Prostate gland (tissue), 2 donors: ENCODE measurements at regions not wholly inside any gene's neighbourhood (a gene's known extent, or its start where the extent isn't known, plus 50 kb on each side); places are given as distances from the start of the nearest gene placed in this dataset.

ENCODE experiments used
- CTCF ChIP-seq, 4 experiments: fragments of 200-600 bp in 2 of 4; fragments of 450-650 bp in 2 of 4; sonication (generic) in 2 of 4; IDR thresholded peaks; 1 replicate in 3 of 4; 2 replicates in 1 of 4; pipeline ENCODE4 v1.5.1; 2016 to 2019; ENCODE audit warnings: antibody characterized with exemption in 4 of 4, mild to moderate bottlenecking in 2 of 4, moderate library complexity in 2 of 4
- POLR2AphosphoS5 ChIP-seq: sonication (generic); formaldehyde crosslinking; IDR thresholded peaks from one replicate; pipeline ENCODE4 v1.6.1; 2017; ENCODE audit warnings: antibody characterized with exemption

DNA sequence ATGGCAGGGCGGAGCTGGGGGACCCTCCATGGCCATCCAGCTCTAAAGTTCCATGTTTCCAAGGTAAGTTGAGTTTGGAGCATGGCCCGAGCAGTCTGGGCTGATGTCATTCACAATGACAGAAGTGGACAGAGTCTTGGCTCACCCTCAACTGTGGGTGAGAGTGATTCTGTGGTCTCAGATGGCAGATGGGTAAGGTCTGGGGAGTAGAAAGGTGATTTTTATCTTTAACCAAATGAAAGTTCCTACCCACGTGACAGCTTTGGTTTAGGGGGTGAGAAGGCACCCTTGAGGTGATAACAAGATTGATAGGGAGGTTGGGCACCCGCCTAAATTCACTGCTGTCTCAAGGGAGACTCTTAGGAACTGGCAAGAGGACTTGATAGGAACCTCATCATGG is 57.6 kb upstream of the PDZD8 start:
- no peak for TF ChIP-seq CTCF (IDR thresholded peaks at IDR 0.05)
- no peak for TF ChIP-seq POLR2AphosphoS5
